Skeletal muscle tissue (tissue), 3 donors: ENCODE measurements at regions not wholly inside any gene's neighbourhood (a gene's known extent, or its start where the extent isn't known, plus 50 kb on each side); places are given as distances from the start of the nearest gene placed in this dataset.

Experiments used
- H3K27ac ChIP-seq: one replicate; pipeline ENCODE4 v1.7.0; 2013; ENCODE audit warnings: mild to moderate bottlenecking, low read depth, low read length, inconsistent platforms
- H3K27me3 ChIP-seq, 3 donors: one replicate each; pipeline ENCODE4 v1.7.0; 2013; ENCODE audit warnings: low read length in 3 of 3; ENCODE audit not compliant: control insufficient read depth in 3 of 3, insufficient read depth in 3 of 3
- H3K36me3 ChIP-seq, 3 donors: one replicate each; pipeline ENCODE4 v1.7.0; 2013; ENCODE audit warnings: low read length in 3 of 3; ENCODE audit not compliant: control insufficient read depth in 3 of 3, insufficient read depth in 3 of 3
- H3K4me1 ChIP-seq, 3 donors: one replicate each; pipeline ENCODE4 v1.7.0; 2013; ENCODE audit warnings: low read length in 3 of 3, mild to moderate bottlenecking in 3 of 3; ENCODE audit not compliant: control insufficient read depth in 3 of 3, insufficient read depth in 3 of 3
- H3K4me3 ChIP-seq, 3 donors: one replicate each; pipeline ENCODE4 v1.7.0; 2013; ENCODE audit warnings: low read length in 3 of 3
- H3K9ac ChIP-seq, 3 donors: one replicate each; pipeline ENCODE4 v1.7.0; 2013; ENCODE audit warnings: low read length in 3 of 3, mild to moderate bottlenecking in 3 of 3, moderate library complexity in 2 of 3, low read depth in 1 of 3
- H3K9me3 ChIP-seq, 3 donors: one replicate each; pipeline ENCODE4 v1.7.0; 2013; ENCODE audit warnings: low read length in 3 of 3; ENCODE audit not compliant: control insufficient read depth in 3 of 3
- donor health status: Osteomylitis.

GRCh38 chr17:71482625-71483024 is 638.2 kb upstream of the SOX9 start:
- Histone ChIP-seq H3K36me3 (no peaks in the 10 kb centered on the region), H3K9ac (no peak overlapping the region), H3K27me3 (no peaks in the 10 kb centered on the region), H3K9me3 (no peaks in the 10 kb centered on the region), H3K27ac (no peak overlapping the region), H3K4me1 (no peaks in the 10 kb centered on the region), H3K4me3 (no peak overlapping the region)

- Histone ChIP-seq H3K36me3 (no peaks in the 10 kb centered on the region), H3K9ac (no peak overlapping the region), H3K27me3 (no peaks in the 10 kb centered on the region), H3K4me1 (no peaks in the 10 kb centered on the region), H3K27ac (no peak overlapping the region), H3K9me3 (no peaks in the 10 kb centered on the region), H3K4me3 (no peak overlapping the region)
These were observed 636.3 kb upstream of the SOX9 start for GRCh38 chr17:71484546-71484945.

- H3K9me3 ChIP-seq: no peaks in the 10 kb centered on the region
- no peak overlapping the region for H3K4me3 ChIP-seq
- no peaks in the 10 kb centered on the region for H3K4me1 ChIP-seq
- no peak overlapping the region for H3K9ac ChIP-seq
- no peaks in the 10 kb centered on the region for H3K27me3 ChIP-seq
- H3K27ac ChIP-seq: no peak overlapping the region
- H3K36me3 ChIP-seq: no peaks in the 10 kb centered on the region
These were observed 635.4 kb upstream of the SOX9 start for GRCh38 chr17:71485426-71485825.

DNA sequence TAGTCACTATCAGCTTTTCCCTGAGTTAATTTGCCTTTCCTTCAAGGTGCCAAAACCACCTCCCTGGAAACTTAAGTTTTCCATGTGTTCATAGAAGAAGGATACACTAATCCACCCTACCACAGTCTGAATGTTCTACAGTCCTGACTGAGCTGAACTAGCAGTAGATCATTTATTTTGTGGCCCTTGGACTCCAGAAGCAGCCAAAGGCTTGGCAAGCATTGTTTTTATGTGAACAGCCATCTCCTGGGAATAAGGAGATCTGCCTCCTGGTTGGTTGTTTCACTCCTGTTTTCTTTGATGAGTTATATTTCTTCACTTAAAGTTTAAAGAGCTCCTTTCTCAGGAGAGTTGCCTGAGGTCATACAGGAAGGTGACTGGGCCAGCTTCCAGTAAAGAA is 634.6 kb upstream of the SOX9 start:
- H3K27ac ChIP-seq: no peak overlapping the region
- H3K27me3 ChIP-seq: no peaks in the 10 kb centered on the region
- no peak overlapping the region for H3K4me3 ChIP-seq
- H3K9me3 ChIP-seq: no peaks in the 10 kb centered on the region
- H3K36me3 ChIP-seq: no peaks in the 10 kb centered on the region
- no peaks in the 10 kb centered on the region for H3K4me1 ChIP-seq
- no peak overlapping the region for H3K9ac ChIP-seq

DNA sequence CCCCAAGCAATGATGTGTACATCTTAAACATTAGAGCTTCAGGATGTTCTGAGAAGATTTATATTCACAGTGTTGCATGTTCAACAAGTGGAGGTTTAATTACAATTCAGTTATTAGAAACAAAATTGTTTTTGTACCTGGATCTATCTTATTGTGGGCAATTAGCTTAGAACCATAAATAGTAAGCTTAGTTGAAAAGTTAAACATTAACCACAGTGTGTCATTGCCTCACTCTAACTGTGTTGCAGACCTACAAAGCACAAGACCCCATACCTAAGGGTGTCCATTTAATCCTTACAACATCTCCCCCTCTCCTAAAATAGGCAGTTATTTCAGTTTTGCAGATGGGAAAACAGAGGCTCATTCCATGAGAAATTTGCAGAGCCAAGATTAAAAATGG is 632.0 kb upstream of the SOX9 start:
- Histone ChIP-seq H3K4me3 (no peak overlapping the region), H3K27me3 (no peaks in the 10 kb centered on the region), H3K36me3 (no peaks in the 10 kb centered on the region), H3K9ac (no peak overlapping the region), H3K4me1 (no peaks in the 10 kb centered on the region), H3K27ac (no peak overlapping the region), H3K9me3 (no peaks in the 10 kb centered on the region)

- Histone ChIP-seq H3K4me3 (no peak overlapping the region), H3K27ac (no peak overlapping the region)
These were observed 626.6 kb upstream of the SOX9 start for GRCh38 chr17:71494062-71494855.

GRCh38 chr17:71495420-71495819 is 625.4 kb upstream of the SOX9 start:
- Histone ChIP-seq H3K9me3 (no peaks in the 10 kb centered on the region), H3K27me3 (no peaks in the 10 kb centered on the region), H3K36me3 (no peaks in the 10 kb centered on the region), H3K4me1 (no peaks in the 10 kb centered on the region), H3K9ac (no peak overlapping the region), H3K27ac (no peak overlapping the region), H3K4me3 (no peak overlapping the region)

More at GRCh38 chr17:71494062-71494855, 626.6 kb upstream of the SOX9 start:
- no peak overlapping the region for H3K9ac ChIP-seq
- H3K4me1 ChIP-seq: no peaks in the 10 kb centered on the region
- H3K27me3 ChIP-seq: no peaks in the 10 kb centered on the region
- H3K36me3 ChIP-seq: no peaks in the 10 kb centered on the region
- H3K9me3 ChIP-seq: no peaks in the 10 kb centered on the region

DNA sequence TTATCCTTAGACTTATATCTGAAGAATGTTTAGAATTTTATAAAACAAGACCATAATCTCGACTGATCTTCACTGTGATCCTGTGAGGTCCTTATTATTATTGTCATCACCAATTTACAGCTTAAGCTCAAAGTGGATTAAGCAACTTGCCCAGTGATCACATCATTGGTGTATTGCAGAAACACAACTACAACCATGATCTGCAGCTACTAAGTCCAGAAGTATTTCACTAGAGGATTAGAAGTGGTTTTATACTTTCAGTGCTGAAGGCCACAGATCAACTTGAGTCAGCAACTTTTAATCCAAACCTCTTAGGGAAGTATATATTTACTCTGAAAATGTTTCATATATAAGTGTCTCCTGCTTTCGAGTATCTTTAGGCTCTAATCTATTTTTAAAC is 624.3 kb upstream of the SOX9 start:
- Histone ChIP-seq H3K9ac (no peak overlapping the region), H3K27me3 (no peaks in the 10 kb centered on the region), H3K36me3 (no peaks in the 10 kb centered on the region), H3K4me1 (no peaks in the 10 kb centered on the region), H3K4me3 (no peak overlapping the region), H3K27ac (no peak overlapping the region), H3K9me3 (no peaks in the 10 kb centered on the region)

DNA sequence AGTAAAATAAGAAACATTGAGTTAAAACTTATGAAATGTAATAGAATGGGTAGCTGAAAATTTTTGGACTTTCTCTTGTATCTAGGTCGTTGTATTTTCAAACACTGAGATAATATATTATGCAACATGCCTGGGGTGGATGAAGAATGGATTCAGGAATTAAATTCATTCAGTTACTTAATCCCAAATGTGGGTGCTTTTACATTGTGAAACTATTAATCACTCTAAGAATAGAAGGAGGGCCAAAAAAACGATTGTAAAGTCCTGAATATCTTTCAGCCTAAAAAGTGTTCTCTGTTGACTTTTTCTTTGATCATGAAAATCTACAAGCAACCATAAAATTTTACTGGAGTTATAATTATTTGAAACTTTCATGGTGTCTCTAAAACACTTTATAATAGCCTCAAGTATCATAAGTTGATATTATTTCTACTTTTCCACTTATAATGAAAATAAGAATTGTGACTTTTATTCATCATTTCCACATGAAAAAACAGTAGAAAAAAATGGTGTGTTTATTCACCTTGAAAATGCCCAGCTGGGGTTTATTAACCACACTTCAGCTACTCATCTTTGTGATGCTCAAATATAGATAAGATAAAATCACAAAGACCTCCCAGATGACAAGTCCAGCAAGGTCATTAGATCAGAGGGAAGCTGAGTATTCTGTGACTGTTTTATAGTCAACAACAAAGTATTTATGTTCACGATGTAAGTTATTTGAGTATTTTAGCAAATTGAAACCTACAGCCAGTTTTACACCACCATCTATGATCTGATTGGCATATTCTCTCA is 619.9 kb upstream of the SOX9 start:
- H3K4me3 ChIP-seq: no peak overlapping the region
- no peaks in the 10 kb centered on the region for H3K9me3 ChIP-seq
- H3K4me1 ChIP-seq: no peaks in the 10 kb centered on the region
- H3K27ac ChIP-seq: no peak overlapping the region
- no peak overlapping the region for H3K9ac ChIP-seq
- H3K36me3 ChIP-seq: no peaks in the 10 kb centered on the region
- no peaks in the 10 kb centered on the region for H3K27me3 ChIP-seq

DNA sequence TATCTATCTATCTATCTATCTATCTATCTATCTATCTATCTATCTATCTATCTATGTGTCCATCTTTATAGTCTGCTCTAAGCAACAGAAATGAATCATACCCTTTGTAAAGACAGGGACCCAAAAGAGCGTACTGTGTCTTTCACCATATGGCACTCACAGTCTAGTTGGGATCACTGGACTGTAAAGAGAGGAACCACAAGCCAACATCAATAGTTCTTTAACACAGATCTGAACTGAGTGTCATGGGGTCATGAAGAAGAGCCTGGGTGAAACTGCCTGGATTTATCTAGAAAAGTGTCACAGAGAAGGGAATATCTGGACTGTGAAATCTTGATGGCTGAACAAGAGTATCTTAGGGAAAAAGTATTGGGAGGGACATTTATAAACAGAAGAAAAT is 619.1 kb upstream of the SOX9 start:
- no peaks in the 10 kb centered on the region for H3K27me3 ChIP-seq
- no peaks in the 10 kb centered on the region for H3K36me3 ChIP-seq
- no peaks in the 10 kb centered on the region for H3K4me1 ChIP-seq
- H3K9me3 ChIP-seq: no peaks in the 10 kb centered on the region
- no peak overlapping the region for H3K9ac ChIP-seq
- H3K27ac ChIP-seq: no peak overlapping the region
- H3K4me3 ChIP-seq: no peak overlapping the region
